NCI-H1436 (cell line): ENCODE measurements at regions not wholly inside any gene's neighbourhood (a gene's known extent, or its start where the extent isn't known, plus 50 kb on each side); places are given as distances from the start of the nearest gene placed in this dataset.

Experiments
- DNase-seq: peaks from one replicate; lab custom pipeline; 2025; lab: John Stamatoyannopoulos, UW

DNA sequence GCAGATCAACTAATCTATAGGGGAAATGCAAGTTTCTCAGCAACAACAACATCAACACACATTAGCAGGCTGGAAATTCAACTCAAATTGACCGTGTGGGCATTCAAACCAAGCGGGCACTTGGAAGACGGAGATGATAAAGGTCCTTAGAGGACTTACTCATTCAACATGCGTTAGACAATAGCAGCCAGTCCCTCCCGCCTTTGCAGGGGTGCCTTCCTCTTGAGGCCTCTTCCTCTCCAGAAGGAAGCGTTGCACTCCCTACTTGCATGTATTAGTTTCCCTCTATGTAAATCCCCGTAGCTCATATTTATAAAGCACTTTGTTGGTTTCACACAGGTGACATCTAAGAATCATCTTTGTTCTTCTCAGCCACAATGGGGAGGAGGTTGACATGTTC lies 300.8 kb upstream of the STXBP5 start:
- no peak for DNase-seq

DNA sequence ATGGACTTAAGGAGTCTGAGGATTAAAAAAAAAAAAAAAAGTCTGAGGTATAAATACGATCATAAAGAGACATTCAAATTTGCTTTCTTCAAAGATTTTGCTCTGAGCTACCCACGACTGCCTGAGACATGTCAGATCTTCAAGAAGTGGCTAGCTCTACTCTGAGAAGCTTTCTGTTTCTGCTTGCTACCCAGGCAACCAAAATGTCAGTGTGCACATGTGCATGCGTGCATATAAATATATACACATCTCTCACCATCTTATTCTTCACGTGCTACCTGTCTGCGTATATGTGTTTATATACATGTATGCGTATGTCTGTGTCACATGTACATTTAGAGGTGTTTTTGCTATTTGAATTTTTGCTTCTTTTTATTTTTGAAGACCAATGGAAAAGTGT lies 299.6 kb upstream of the STXBP5 start:
- DNase-seq: no peak

DNA sequence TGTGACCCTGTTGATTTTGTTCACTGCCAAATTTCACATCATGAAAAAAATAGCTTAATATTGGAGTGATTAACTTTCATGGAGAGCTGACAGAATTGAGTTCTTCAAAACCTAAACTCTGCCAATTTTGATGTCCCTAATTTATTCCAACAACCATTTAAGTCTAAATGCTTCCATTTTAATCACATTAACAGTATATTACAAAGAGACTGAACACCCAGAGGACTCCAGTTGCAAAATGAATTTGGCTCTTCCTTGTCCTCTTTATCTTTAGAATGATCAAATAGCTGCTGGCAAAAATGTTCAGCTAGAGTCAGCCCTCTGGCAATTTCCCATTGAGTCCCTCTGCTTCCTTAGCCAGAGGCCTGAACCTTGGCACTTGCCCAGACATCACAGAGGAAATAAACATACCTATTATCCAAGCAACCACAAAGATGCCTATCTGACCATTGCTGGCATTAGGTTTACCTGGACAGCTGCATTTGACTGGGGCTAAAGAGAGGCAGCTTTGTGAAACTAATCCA lies 299.0 kb upstream of the STXBP5 start:
- no peak for DNase-seq

DNA sequence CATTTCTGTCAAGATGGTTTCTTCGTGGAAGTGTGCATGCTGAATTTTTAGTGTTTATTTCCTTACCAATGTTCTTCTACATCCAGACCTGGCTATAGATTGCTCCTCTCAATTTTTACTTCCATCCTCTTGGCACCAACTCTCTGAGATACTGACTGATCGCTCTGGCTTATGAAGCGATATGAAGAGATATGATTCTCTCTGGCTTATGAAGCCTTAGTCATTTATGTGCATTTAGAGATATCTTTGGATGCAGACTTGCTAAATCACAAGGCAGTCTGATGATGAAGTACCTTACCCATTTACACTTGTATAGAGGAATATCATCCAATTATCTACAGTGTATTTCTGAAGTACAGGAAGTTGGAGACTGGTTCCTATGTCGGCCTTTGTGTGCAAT lies 295.4 kb upstream of the STXBP5 start:
- no peak for DNase-seq

DNA sequence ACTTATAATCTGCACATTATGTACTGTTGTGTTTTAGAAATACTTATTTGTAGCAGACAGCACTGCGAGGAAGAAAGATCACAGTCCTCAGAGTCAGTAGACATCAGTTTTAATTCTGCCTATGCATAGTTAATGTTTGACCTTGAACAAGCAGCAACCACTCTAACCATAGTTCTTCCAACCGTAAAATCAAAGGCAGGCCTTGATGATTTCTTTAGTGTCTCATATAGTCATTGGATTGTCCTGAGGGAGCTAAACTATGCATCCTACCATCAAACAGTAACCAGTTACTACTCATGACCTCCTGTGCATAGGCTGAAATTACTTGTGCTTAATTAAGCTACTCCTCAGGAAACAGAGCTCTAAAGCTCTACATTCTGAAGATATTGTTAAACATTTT lies 294.8 kb upstream of the STXBP5 start:
- DNase-seq: no peak

DNA sequence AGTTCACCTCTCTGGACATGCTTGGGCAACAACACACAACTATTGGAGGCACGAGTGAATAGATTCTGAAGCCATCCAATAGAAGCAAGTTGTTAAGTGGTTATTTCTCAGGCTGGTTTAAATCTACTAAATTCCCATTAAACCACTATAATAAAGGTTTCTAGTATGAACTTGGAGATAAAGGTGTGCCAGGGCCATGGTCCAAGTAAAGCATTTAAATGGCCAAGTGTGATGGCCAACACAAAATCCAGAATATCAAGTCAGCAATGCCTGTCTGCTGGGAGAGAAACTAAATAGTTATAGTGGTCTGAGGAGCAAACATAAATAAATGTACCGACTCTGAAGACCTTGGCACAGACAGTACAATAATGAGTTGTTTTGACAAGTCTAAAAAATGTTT lies 294.3 kb upstream of the STXBP5 start:
- no peak for DNase-seq

DNA sequence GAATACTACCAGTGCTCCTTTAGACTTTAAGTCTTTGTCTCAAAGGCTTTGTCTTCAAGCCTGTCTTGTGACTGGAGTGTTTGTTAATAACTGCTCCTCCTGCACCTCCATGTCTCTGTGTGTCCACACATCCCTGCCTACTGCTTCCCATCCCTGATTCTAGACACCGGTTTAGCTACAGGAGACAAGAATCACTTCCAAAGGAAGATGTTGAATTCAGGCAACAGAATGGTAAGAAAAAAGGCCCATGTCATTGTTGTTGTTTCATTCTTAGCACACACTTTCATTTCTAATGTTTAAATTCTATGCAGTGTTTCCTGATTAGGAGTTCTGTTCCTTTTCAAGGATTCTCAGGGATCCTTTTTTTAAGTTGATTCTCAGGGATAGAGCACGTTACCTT lies 293.6 kb upstream of the STXBP5 start:
- DNase-seq: no peak

DNA sequence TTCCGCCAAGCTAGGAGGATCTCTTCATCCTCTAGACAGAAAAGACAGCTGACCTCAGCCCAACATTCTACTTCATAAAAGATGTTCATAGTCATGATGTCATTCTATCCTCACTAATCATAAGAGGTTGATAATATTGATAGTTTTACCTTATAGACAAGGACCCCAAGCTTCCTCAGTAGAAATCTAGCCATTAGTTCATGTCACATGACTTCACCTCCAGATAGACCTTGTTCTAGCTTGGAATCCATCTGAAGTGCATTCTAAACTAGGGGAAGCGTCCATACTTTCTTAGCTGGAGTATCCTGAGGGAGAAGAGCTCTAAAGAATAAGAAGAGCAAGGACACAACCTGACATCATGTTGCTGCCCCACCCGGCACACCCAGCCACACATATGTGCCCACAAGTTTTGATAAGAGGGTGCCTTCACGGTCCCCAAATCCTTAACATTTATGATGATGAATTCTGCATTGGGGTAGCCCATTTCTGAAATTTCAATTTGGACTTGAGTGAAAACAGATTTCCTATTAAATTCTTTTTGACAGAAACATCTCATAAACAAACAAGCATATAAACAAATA lies 292.5 kb upstream of the STXBP5 start:
- DNase-seq: no peak

DNA sequence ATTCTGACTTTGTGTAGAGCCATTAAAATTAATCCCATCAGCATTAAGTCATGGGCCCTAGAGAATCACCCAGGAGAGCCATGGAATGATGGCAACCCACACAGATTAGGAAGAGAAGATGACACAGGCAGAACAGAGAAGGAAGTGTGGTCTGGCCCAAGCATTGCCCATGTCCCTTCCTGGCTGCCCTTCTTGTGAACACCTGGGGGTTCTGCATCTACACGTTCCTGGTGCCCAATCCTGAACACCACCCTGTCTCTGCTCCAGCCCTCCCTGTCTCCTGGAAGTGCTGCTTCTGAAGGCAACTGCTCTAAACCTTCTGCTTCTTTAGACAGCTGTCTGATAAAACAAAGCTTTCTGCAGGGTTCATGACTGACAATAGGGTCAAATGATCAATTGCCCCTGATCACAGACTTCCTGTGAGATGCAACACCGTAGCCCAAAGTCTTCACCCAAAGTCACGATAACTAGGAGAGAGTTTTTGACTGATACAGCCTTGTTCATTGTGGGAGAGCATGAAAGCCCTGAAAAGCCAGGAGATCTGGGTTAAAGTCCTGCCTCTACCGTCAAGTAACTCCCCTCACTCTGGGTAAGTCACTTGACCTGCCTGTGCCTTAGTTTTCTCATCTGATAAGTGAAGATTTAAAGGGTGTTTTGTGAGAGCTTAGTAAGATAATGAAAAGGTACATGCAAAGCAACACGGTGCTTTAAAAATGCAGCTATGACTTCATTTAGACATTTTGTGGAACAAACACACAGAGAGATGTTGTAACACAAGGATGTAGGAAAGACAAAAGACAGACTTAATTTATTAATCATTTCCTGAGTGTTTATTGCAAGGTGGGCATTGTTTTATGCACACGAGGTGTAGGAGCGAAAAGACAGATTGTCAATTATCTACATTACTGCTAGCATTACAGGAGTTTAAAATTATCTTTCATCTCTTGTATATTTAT lies 291.2 kb upstream of the STXBP5 start:
- DNase-seq: no peak

DNA sequence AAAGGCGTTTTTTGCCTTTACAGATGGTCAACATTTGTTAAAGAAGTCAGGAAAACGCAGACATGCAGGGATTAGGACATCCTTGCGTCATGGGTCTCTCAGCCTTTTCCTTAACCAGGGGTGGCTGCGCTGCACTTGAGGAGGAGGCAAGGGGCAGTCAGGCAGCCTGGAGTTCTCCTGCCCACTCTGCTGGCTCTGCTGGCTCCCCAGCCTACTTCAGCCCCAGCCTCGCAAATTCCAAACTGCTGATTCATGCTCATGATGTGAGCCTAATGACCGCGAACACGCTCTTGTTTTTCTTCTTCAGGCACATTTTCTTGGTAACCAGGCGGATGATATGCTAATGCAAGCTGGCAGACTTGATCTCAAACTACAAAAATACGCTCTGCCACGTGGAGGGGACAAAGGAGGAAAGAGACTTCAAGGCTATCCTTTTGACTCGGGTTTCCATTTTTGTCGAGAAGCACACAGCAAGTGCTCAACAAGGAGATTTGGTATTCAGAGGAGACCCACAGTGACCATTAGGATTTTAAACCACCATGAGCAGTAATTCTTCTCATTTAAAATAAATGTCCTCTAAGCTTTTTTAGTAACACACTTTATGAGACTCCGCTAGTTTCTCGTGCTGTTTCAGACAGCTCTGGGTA lies 290.3 kb upstream of the STXBP5 start:
- DNase-seq: no peak

DNA sequence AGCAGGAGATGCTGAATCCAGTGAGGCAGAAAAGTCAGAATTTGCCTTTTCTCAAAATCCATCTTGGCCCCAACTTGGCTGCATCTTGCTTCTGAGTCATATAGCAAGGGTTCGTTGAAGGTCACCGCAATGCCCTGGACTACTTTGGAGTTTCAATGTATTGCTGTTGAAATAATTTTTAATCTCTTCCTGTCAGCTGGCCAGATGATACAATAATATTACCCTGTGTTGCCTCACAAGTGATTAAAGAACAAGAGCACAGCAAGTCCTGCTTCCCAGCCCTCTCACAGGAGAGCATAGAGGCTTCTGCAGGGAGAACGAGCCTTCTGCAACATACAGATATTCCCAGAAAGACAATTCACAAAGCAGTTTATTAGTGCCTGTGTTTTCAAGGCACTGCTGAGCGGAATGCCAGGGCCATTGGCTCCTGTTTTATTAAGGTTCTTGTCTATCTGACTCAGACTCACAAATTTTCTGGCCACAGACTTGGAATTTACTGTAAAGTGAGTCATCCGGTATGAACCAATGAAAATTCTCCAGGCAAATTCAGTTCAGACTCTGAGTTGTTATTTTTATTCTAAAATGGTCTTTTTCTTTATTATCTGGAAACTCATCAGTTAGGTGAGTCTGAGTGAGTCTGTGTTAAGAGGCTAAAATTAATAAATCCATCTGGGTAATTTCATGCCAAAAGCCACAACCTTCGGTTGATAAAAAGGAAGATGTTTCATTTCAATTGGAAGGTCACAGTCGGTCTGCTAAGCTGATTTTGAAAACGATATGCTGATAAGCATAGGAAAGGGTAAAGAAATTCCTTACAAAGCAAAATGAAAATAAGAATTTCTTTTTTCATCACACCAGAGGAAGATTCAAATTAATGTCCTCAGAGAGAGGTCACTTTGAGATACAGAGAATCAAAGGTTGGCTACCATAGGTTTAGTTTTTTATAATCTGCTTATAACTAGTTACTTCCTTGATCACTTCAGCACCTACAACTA lies 289.4 kb upstream of the STXBP5 start:
- no peak for DNase-seq

DNA sequence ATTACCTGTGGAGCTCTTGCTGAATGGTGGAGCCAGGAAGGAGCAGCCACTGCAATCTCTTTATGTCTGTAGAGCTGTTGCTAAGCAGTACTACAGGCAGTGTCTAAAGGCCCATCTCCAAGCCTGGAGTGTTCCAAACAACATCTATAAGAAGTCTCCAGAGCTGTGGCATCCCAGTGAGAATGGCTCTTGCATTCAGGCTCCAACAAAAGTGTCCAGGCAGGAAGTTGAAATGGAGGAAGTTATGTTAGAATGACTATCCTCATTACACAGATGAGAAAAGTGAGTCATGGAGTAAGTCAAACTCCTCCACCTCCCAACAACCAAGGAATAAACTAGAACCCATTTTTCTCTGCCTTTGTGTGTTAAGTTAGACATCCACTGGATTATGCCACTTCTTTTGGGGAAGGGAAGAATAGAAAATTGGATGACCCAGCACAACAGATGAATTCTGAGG lies 288.5 kb upstream of the STXBP5 start:
- no peak for DNase-seq

DNA sequence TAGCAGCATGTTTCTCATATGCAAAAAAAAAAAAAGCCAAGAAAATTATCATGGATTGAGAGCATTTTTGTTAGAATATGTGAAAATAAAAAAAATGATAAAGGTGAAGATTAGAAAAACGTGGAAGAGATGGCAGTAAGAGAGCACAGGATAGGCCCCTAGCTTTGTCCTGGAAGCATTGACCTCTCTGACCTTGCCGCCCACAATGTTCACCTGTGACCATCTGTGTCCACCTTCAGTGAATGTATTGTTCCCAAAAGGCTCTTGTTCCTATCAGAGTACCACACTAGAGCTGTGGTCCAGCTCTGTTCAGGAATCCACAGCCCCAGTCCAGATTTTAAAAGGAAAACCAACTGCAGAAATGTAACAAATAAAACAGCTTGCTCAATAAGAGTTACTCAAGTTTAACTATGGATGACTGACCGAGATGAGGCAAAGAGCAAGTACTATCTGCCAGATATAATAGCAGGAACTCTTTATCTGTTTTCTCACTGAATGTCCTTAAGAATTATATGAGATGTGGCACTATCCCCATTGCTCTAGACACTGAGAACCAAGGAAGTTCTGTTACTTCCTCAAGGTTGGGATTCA lies 287.7 kb upstream of the STXBP5 start:
- no peak for DNase-seq

DNA sequence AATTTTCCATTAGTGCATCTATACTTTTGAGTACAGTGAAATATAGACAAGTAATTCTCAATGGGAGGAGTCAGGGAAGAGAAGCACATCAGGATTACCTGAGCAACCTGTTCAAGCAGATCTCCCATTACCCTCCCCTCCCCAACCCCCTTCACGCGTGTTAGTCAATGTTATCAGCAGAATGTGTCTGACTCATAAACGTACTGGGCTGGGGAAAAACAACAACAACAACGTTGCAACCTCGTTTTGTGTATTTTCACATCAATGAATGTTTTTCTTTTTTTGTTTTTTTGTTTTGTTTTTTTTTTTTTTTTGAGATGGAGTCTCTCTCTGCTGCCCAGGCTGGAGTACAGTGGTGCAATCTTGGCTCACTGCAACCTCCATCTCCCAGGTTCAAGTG lies 287.0 kb upstream of the STXBP5 start:
- DNase-seq: no peak

DNA sequence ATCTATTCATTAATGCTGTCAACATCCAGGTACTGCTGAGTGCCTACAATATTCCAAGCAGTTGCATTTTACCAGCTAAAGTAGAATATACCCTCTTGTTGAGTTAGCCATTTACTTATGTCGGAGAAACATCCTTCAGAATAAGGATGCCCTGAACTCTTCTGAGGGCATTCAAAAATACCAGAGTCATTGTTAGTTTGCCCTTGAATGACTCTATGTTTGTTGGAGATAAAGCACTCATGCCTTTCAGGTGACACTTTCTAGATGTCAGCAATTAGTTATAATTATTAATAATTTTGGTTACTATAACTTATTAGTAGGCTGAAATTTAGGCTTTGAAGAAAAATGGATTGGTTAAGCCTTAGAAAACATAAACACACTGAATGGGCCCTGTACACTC lies 286.2 kb upstream of the STXBP5 start:
- DNase-seq: no peak

DNA sequence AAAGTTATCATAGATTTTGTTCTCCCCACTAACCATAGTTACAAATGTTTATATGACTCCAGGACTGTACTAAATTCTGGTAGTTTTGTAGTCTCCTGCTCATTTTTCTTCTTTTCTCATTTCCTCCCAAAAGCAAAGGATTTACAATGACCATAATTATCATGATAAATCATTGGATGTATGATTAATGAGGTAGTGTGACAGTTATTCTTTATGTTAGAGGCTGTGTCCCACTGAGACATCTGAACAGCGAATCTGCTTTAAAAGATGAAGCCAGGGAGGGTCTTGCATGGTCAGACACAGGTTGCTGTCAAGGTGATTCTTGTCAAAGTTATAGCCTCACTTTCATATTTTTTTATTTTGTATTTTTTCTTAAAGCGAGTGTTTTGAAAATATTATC lies 285.2 kb upstream of the STXBP5 start:
- no peak for DNase-seq

DNA sequence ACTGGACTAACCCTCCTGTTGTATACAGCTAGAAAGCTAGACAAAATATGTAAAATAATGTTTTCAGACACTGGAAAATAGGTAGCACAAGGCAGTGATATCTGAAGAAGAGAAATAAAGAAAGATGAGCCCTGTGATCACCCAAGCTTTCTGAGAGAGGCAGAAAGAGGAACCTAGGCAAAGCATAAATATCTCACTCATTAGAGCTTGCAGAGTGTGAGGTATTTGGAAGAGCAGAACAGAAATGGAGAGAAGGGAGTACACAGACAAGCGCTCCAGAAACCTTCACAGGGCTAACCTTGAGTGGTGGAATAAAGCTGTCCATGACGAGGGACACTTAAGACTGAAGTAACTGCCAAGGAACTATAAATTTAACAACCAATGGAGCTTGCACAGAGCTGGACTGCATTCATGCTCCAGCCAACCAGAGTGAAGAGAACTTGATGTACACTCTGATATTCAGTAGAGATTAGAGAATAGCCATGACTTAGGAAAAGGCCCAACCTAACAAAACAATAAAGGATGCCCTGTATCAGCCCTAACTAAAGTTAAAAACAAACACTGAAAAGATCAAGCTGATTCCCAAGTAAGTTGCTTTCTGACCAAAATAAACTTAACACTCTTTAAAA lies 280.9 kb upstream of the STXBP5 start:
- no peak for DNase-seq

DNA sequence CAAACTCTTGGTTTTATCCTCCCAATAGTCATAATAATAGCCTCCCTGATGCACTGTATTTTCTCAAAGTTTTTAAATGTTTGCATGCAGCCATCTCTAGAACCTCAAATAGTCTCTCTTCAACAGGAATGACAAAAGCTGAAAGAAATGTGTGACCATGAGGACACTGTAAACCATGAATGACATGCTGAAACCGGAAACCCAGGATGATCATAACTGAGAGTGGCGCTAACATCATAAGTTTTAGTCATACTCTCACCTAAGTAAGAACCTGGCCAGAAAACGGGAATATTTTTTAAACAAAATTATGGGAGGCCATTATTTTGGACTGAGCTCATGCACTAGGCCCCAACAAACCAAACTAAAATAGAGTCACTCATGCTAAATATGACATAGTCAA lies 278.4 kb upstream of the STXBP5 start:
- no peak for DNase-seq

DNA sequence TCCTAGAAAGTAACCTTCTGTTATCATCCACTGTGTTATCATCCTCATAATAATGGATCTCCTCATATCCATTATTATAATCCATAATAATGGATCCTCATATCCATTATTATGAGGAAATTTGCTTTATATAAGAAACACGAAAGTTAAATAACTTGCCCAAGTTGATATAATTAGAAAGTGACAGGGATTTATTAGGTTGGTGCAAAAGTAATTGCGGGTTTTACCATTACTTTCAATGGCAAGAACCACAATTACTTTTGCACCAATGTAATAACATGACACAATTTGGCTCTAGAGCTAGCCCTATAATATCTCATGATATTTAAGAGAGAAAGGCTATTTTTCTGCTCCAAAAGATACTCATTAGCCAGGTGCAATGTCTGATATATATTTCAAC lies 275.7 kb upstream of the STXBP5 start:
- no peak for DNase-seq

DNA sequence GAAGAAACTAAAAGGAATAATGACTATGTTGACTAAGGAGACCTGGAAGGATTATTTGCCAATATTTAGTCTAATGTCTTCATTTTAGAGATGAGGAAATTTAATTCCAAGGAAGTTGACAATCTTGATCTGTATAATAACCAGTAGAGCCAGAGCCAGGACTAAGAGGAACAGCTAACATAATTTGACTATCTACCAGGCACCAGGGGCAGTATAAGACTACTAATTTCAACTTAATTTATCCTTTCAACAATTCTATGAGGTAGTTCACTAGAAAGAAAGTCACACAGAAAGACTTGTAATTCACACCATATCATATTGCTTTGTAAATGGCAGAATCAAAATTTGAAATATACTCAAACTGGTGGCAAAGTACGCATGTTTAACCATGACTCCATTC lies 273.0 kb upstream of the STXBP5 start:
- no peak for DNase-seq

DNA sequence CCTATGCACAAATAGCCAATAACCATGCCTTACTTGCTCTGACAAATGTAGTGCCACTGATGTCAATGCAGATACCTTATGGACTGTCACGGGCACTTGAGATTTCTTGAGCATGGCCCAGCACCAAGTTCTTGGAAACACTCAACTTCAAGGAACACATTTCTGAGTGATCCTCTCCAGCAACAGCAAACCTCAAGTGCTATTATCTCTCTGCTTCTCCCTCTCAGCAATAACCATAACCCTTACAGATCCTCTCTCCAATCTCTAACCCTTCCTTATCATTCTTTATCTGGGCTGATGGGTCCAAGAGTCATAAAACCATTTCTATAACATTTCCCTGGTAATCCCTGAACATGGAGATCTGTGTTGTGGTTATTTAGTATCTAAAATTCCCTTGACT lies 266.9 kb upstream of the STXBP5 start:
- DNase-seq: no peak
